A673 (cell line): ENCODE measurements at regions not wholly inside any gene's neighbourhood (a gene's known extent, or its start where the extent isn't known, plus 50 kb on each side); places are given as distances from the start of the nearest gene placed in this dataset.

Experiments
- BruUV-seq: library from RNA; stranded (reverse); fragments of 400-500 nt; replicated peaks from 2 replicates; lab custom pipeline; 2021; lab: Mats Ljungman, UMichigan
- CTCF ChIA-PET: fragments of 300-600 bp; sonication (Branson Sonifier 250); formaldehyde crosslinking; loops from one replicate; lab custom pipeline; 2022; ENCODE audit warnings: antibody characterized with exemption; lab: Charles Lee
- POLR2A ChIA-PET: fragments of 300-600 bp; sonication (Branson Sonifier 250); formaldehyde crosslinking; loops from one replicate; lab custom pipeline; 2022; ENCODE audit warnings: antibody characterized with exemption; ENCODE audit not compliant: low non-redundant PET; lab: Charles Lee
- DNase-seq: peaks from one replicate; pipeline ENCODE4 v3.0.0-alpha.2; 2015; ENCODE audit warnings: low spot score
- H3K27ac ChIP-seq: fragments of 200-600 bp; sonication (generic); 2 replicates; pipeline ENCODE4 v1.5.1; 2016; ENCODE audit warnings: mixed run types, low read depth, mild to moderate bottlenecking, mixed read lengths, antibody characterized with exemption, low read length; ENCODE audit not compliant: poor library complexity, severe bottlenecking
- H3K27me3 ChIP-seq: fragments of 200-600 bp; sonication (generic); replicated peaks from 2 replicates; pipeline ENCODE4 v1.6.1; 2017; ENCODE audit warnings: mixed run types, low read depth, mild to moderate bottlenecking, mixed read lengths, antibody characterized with exemption, low read length; ENCODE audit not compliant: insufficient read depth, poor library complexity
- H3K36me3 ChIP-seq: fragments of 200-600 bp; sonication (generic); 2 replicates; pipeline ENCODE4 v1.6.1; 2016; ENCODE audit warnings: mixed run types, mild to moderate bottlenecking, mixed read lengths, antibody characterized with exemption, low read length; ENCODE audit not compliant: insufficient read depth, poor library complexity, severe bottlenecking
- H3K4me1 ChIP-seq: fragments of 200-600 bp; sonication (generic); 2 replicates; pipeline ENCODE4 v1.6.1; 2017; ENCODE audit warnings: mixed run types, mild to moderate bottlenecking, mixed read lengths, antibody characterized with exemption, low read length; ENCODE audit not compliant: insufficient read depth, poor library complexity, severe bottlenecking
- H3K4me3 ChIP-seq: fragments of 200-600 bp; sonication (generic); 2 replicates; pipeline ENCODE4 v1.5.1; 2016; ENCODE audit warnings: low read depth, mixed run types, mild to moderate bottlenecking, mixed read lengths, low read length; ENCODE audit not compliant: poor library complexity, severe bottlenecking
- H3K9me3 ChIP-seq: fragments of 200-600 bp; sonication (generic); 2 replicates; pipeline ENCODE4 v1.6.1; 2016; ENCODE audit warnings: mixed run types, low read depth, mild to moderate bottlenecking, mixed read lengths, antibody characterized with exemption, low read length; ENCODE audit not compliant: poor library complexity, severe bottlenecking
- CTCF ChIP-seq: fragments of 300-800, 200-600 bp; sonication (generic); conservative IDR thresholded peaks from 2 replicates; pipeline ENCODE4 v1.5.1; 2017; ENCODE audit warnings: low read depth, mild to moderate bottlenecking, antibody characterized with exemption, low read length, moderate library complexity, mixed read lengths
- EZH2 ChIP-seq: fragments of 200-600 bp; sonication (generic); IDR thresholded peaks from 2 replicates; pipeline ENCODE4 v1.6.1; 2017; ENCODE audit warnings: borderline replicate concordance, low read depth, mild to moderate bottlenecking, mixed read lengths, antibody characterized with exemption, low read length; ENCODE audit not compliant: poor library complexity, severe bottlenecking
- intact Hi-C: fragments of 100-400 bp; cut with micrococcal nuclease; formaldehyde crosslinking; loops from one replicate; pipeline ENCODE4 v1.10.0; 2022; ENCODE audit not compliant: unreplicated experiment

GRCh38 chr2:64359171-64359891, 94.6 kb upstream of the LGALSL start:
- H3K4me1 ChIP-seq, result no peaks in the 10 kb centered on the region
- POLR2A ChIA-PET, result no interaction called here
- no peak overlapping the region for H3K4me3 ChIP-seq
- H3K36me3 ChIP-seq, result no peaks in the 10 kb centered on the region
- BruUV-seq, result no TSS peak
- no peak for TF ChIP-seq CTCF
- no peak for TF ChIP-seq EZH2
- CTCF ChIA-PET, result no interaction called here
- intact Hi-C loops, result no loop called here
- H3K27ac ChIP-seq, result no peak overlapping the region
- no peak for DNase-seq
- no peaks in the 10 kb centered on the region for H3K9me3 ChIP-seq
- H3K27me3 ChIP-seq, result peaks cover 7% of the 10 kb centered on the region

GRCh38 chr2:64359892-64360657, 93.9 kb upstream of the LGALSL start:
- Histone ChIP-seq H3K4me1 (no peaks in the 10 kb centered on the region), H3K27me3 (peaks cover 7% of the 10 kb centered on the region), H3K27ac (no peak overlapping the region), H3K4me3 (no peak overlapping the region), H3K9me3 (no peaks in the 10 kb centered on the region), H3K36me3 (no peaks in the 10 kb centered on the region)
- CTCF ChIA-PET, result no interaction called here
- no peak for TF ChIP-seq EZH2
- no peak for TF ChIP-seq CTCF
- POLR2A ChIA-PET, result no interaction called here
- intact Hi-C loops, result no loop called here
- no peak for DNase-seq
- BruUV-seq, result no TSS peak

GRCh38 chr2:64361151-64361938, 92.6 kb upstream of the LGALSL start:
- POLR2A ChIA-PET, result no interaction called here
- DNase-seq, result no peak
- intact Hi-C loops, result no loop called here

More at GRCh38 chr2:64361151-64361938, 92.6 kb upstream of the LGALSL start:
- Histone ChIP-seq H3K36me3 (no peaks in the 10 kb centered on the region), H3K27ac (no peak overlapping the region), H3K9me3 (no peaks in the 10 kb centered on the region), H3K4me3 (no peak overlapping the region), H3K4me1 (no peaks in the 10 kb centered on the region), H3K27me3 (peaks cover under 1% of the 10 kb centered on the region)
- no peak for TF ChIP-seq EZH2
- TF ChIP-seq CTCF, result no peak
- CTCF ChIA-PET, result no interaction called here
- BruUV-seq, result no TSS peak
